ENCODE measurements at regions not wholly inside any gene's neighbourhood (a gene's known extent, or its start where the extent isn't known, plus 50 kb on each side); places are given as distances from the start of the nearest gene placed in this dataset.

- TF ChIP-seq POLR2A (IDR thresholded peaks at IDR 0.05) = no peak
- TF ChIP-seq CTCF (IDR thresholded peaks at IDR 0.05 in 4 of 5, conservative IDR thresholded peaks at IDR 0.05 in 1 of 5) = no peak
These were observed 154.6 kb downstream of the SNX19 start for GRCh38 chr11:130761560-130762220.

Measured in gastrocnemius medialis (tissue), 4 donors.